Upper lobe of right lung (tissue), 1 donor: ENCODE measurements at regions not wholly inside any gene's neighbourhood (a gene's known extent, or its start where the extent isn't known, plus 50 kb on each side); places are given as distances from the start of the nearest gene placed in this dataset.

Source experiments
- ATAC-seq: fragments of 200-7000 bp; cut with Tn5 transposase; one replicate; pipeline ENCODE4 v1.9.1; 2020; ENCODE audit warnings: mild to moderate bottlenecking, moderate library complexity
- DNase-seq: peaks from one replicate; pipeline ENCODE4 v3.0.0-alpha.2; 2020
- H3K27ac ChIP-seq: fragments of 200-600 bp; one replicate; pipeline ENCODE4 v1.8.0; 2022
- H3K27me3 ChIP-seq: fragments of 200-600 bp; one replicate; pipeline ENCODE4 v1.8.0; 2022; ENCODE audit warnings: mild to moderate bottlenecking
- H3K36me3 ChIP-seq: fragments of 200-600 bp; one replicate; pipeline ENCODE4 v1.8.0; 2022
- H3K4me1 ChIP-seq: fragments of 200-600 bp; one replicate; pipeline ENCODE4 v1.8.0; 2022
- H3K4me3 ChIP-seq: fragments of 200-600 bp; one replicate; pipeline ENCODE4 v1.8.0; 2022; ENCODE audit warnings: mild to moderate bottlenecking
- H3K9me3 ChIP-seq: fragments of 200-600 bp; one replicate; pipeline ENCODE4 v1.8.0; 2022
- CTCF ChIP-seq: fragments of 200-600 bp; IDR thresholded peaks from one replicate; pipeline ENCODE4 v1.8.0; 2022; ENCODE audit warnings: antibody characterized with exemption
- intact Hi-C: fragments of 100-400 bp; cut with DNase I; formaldehyde crosslinking; loops from one replicate; pipeline ENCODE4 v1.11.0; 2022
- donor health status: DM: no; HTN: yes; CAD: no; lungs with severe emphysema.

GRCh38 chr16:86382067-86382773, 128.1 kb upstream of the FOXF1 start:
- TF ChIP-seq CTCF: no peak
- no peaks in the 10 kb centered on the region for H3K27me3 ChIP-seq
- no peak for ATAC-seq
- no peaks in the 10 kb centered on the region for H3K4me1 ChIP-seq
- H3K36me3 ChIP-seq: no peaks in the 10 kb centered on the region
- DNase-seq: no peak
- intact Hi-C loops: no loop called here
- no peak overlapping the region for H3K4me3 ChIP-seq
- no peak overlapping the region for H3K27ac ChIP-seq
- no peaks in the 10 kb centered on the region for H3K9me3 ChIP-seq

DNA sequence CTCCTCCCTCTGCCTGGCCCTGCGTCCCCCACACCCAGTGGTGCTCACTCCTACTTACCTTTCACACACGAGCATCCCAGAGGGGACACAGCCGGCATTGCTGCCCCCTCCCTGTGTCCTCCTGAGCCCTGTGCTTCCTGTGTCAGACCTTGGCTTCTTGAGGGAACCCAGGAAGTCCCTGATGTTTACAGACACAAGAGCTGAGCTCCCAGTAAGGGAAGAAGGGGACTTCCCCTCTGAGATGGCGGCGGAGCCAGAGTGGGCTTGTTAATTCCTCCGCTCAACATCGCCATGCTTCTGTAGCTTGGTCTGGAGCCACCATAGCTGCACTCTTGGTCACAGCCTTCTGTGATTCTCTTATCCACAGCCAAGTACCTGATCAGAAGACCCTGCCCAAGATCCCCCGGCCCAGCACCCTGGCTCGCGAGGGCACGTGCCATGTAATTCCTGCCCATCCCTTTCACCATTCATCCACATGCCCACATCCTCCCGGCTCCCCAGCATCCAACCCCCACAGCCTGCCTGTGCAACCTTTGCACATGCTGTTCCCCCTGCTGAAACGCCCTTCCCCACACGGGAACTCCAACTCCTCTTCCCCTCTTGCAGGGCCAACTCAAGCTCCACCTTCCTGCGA, 127.4 kb upstream of the FOXF1 start:
- intact Hi-C loops: no loop called here
- TF ChIP-seq CTCF: no peak
- Histone ChIP-seq H3K4me1 (no peaks in the 10 kb centered on the region), H3K27me3 (no peaks in the 10 kb centered on the region), H3K9me3 (no peaks in the 10 kb centered on the region), H3K36me3 (no peaks in the 10 kb centered on the region), H3K4me3 (no peak overlapping the region), H3K27ac (no peak overlapping the region)
- ATAC-seq (no peak), DNase-seq (no peak)

- H3K9me3 ChIP-seq: no peaks in the 10 kb centered on the region
- no peak overlapping the region for H3K4me3 ChIP-seq
- no peaks in the 10 kb centered on the region for H3K36me3 ChIP-seq
- ATAC-seq: peak; percentile 9
- no peak for DNase-seq
- H3K4me1 ChIP-seq: no peaks in the 10 kb centered on the region
- no peak for TF ChIP-seq CTCF
- H3K27me3 ChIP-seq: no peaks in the 10 kb centered on the region
- peak overlapping the region; percentile 59 for H3K27ac ChIP-seq
- intact Hi-C loops: no loop called here
These were observed 126.7 kb upstream of the FOXF1 start for GRCh38 chr16:86383488-86384262.

DNA sequence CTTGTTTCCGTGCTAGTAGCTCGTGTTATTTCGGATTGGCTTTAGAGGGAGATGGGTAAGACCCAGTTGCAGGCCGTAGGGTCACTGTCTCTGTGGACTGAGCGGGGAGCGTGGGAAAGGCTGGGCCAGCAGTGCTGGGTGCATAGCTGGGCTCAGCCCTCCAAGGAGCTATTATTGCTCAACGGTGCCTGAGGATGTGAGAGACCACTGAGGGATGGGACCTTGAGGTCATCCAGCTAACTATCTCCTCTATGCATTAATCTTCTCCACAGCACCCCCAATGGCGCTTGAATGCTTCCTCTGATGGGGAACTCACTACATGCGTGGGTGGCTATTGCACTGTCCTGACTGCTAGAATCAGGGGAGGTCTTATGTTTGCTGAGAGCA, 126.1 kb upstream of the FOXF1 start:
- intact Hi-C loops: no loop called here
- DNase-seq: no peak
- H3K27ac ChIP-seq: no peak overlapping the region

DNA sequence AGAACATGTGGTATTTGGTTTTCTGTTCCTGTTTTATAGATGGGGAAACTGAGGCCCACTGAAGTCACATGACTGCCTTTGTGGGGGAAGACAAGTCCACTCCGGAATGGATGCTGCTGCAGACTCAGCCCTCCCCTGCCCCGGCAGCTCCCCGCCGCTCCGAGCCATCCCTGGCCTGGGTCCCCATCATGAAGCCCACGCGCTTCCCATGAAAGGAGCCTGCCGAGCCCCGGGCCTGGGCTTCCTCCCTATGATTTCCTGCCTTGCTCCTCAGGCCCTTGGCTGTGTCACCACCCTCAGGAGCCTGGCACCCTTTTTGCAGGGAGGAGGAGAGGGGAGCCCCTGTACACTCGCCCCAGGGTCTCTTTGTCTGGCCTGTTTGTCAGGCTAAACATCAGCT, 125.3 kb upstream of the FOXF1 start:
- Histone ChIP-seq H3K27ac (no peak overlapping the region), H3K36me3 (no peaks in the 10 kb centered on the region), H3K4me3 (no peak overlapping the region), H3K4me1 (peaks cover 9% of the 10 kb centered on the region), H3K27me3 (no peaks in the 10 kb centered on the region), H3K9me3 (no peaks in the 10 kb centered on the region)
- ATAC-seq (no peak), DNase-seq (no peak)
- TF ChIP-seq CTCF: no peak
- intact Hi-C loops: no loop called here

More for the DNA sequence above, 126.1 kb upstream of the FOXF1 start:
- no peak for ATAC-seq
- no peak for TF ChIP-seq CTCF
- Histone ChIP-seq H3K27me3 (no peaks in the 10 kb centered on the region), H3K36me3 (no peaks in the 10 kb centered on the region), H3K4me3 (no peak overlapping the region), H3K9me3 (no peaks in the 10 kb centered on the region), H3K4me1 (peaks cover 4% of the 10 kb centered on the region)
